Mononuclear cell (primary cell): ENCODE measurements at regions not wholly inside any gene's neighbourhood (a gene's known extent, or its start where the extent isn't known, plus 50 kb on each side); places are given as distances from the start of the nearest gene placed in this dataset.

Source experiments
- H3K27me3 ChIP-seq: 2 replicates; pipeline ENCODE4 v1.6.0; 2011; ENCODE audit warnings: low read length, control low read depth; ENCODE audit not compliant: insufficient read depth
- H3K4me1 ChIP-seq: 2 replicates; pipeline ENCODE4 v1.5.1; 2011; ENCODE audit warnings: mild to moderate bottlenecking, low read length, control low read depth; ENCODE audit not compliant: insufficient read depth
- H3K4me3 ChIP-seq: 2 replicates; pipeline ENCODE4 v1.5.1; 2011; ENCODE audit warnings: mild to moderate bottlenecking, low read length, moderate library complexity
- H3K9me3 ChIP-seq: 2 replicates; pipeline ENCODE4 v1.5.1; 2011; ENCODE audit warnings: low read depth, mild to moderate bottlenecking, control low read depth, low read length

DNA sequence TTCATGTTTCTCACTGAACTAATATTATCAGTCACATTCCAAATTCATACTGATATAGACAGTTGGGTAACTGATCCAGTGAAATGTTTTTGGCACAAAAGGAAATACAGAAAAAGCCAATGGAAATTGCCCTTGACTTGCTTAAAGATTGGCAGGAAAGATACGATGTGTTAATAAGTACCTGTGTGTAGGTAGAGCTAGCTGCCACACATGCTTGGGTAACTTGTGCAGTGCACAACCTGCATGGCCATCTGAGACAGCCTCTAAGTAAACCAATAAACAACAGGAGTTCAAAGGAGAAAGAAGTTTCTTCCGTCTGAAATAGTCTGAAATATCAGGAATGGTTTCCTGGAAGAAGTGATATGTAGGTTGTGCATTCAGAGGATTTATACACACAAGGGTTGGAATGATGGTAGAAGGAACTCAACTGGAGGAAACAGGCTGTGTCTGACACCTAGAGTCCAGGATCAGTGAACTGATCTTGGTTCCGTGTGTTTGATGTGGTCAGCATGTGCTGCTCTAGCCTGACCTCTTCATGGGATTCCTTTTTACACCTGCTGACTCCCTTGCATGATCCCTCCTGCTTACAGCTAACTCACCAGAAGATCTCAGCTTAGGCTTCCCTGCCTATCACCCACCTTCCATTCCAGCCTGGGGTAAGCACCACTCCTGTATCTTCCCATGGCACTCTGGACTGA, 81.4 kb upstream of the KRR1 start:
- no peaks in the 10 kb centered on the region for H3K4me1 ChIP-seq
- no peaks in the 10 kb centered on the region for H3K27me3 ChIP-seq
- H3K9me3 ChIP-seq, result no peaks in the 10 kb centered on the region
- H3K4me3 ChIP-seq, result no peak overlapping the region

GRCh38 chr12:75592086-75592485, 80.7 kb upstream of the KRR1 start:
- Histone ChIP-seq H3K27me3 (no peaks in the 10 kb centered on the region), H3K4me1 (no peaks in the 10 kb centered on the region), H3K4me3 (no peak overlapping the region), H3K9me3 (no peaks in the 10 kb centered on the region)

DNA sequence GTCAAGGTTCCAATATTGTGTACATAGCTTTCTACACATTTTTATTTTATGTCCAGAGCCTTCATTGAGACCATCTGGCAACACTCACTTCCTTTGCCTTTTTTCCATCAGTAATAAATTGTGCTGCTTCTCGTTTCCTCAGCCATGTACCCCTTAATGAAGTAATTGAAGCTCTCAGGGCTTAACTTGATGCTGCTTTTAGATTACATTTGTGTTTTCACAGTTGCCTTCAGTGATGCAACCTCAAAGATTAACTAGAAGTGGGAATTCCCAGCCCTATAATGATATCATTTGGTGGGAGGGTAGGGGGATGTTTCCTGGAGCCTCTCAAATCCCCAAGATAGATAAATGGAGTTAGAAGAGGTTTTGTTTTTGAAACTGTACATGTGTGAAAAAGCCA, 80.2 kb upstream of the KRR1 start:
- no peaks in the 10 kb centered on the region for H3K9me3 ChIP-seq
- H3K4me1 ChIP-seq, result no peaks in the 10 kb centered on the region
- no peaks in the 10 kb centered on the region for H3K27me3 ChIP-seq
- no peak overlapping the region for H3K4me3 ChIP-seq

- no peaks in the 10 kb centered on the region for H3K4me1 ChIP-seq
Observed at GRCh38 chr12:75589801-75590200, 78.4 kb upstream of the KRR1 start.

GRCh38 chr12:75587340-75588106, 76.1 kb upstream of the KRR1 start:
- no peaks in the 10 kb centered on the region for H3K27me3 ChIP-seq
- H3K4me3 ChIP-seq, result no peak overlapping the region
- H3K9me3 ChIP-seq, result no peaks in the 10 kb centered on the region
- H3K4me1 ChIP-seq, result no peaks in the 10 kb centered on the region

More at GRCh38 chr12:75589801-75590200, 78.4 kb upstream of the KRR1 start:
- Histone ChIP-seq H3K9me3 (no peaks in the 10 kb centered on the region), H3K4me3 (no peak overlapping the region), H3K27me3 (no peaks in the 10 kb centered on the region)

DNA sequence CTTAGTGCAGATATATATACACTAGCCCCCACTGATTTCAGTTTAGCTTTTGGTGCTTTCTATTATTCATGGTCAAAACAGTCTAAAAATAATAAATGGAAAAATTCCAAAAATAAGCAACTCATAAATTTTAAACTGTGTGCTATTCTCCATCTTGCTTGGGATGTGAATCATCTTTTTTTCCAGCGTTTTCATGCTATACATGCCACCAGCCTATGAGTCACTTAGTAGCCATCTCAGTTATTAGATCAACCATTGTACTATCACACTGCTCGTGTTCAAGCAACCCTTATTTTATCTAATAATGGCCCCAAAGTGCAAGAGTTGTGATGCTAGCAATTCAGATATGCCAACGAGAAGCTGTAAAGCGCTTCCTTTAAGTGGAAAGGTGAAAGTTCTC, 73.9 kb upstream of the KRR1 start:
- Histone ChIP-seq H3K27me3 (no peaks in the 10 kb centered on the region), H3K4me1 (no peaks in the 10 kb centered on the region), H3K9me3 (no peaks in the 10 kb centered on the region), H3K4me3 (no peak overlapping the region)

- no peaks in the 10 kb centered on the region for H3K4me1 ChIP-seq
- H3K27me3 ChIP-seq, result no peaks in the 10 kb centered on the region
- H3K4me3 ChIP-seq, result no peak overlapping the region
- H3K9me3 ChIP-seq, result no peaks in the 10 kb centered on the region
Observed at GRCh38 chr12:75583355-75583754, 71.9 kb upstream of the KRR1 start.

GRCh38 chr12:75581515-75581914, 70.1 kb upstream of the KRR1 start:
- no peak overlapping the region for H3K4me3 ChIP-seq
- no peaks in the 10 kb centered on the region for H3K4me1 ChIP-seq
- no peaks in the 10 kb centered on the region for H3K27me3 ChIP-seq
- H3K9me3 ChIP-seq, result no peaks in the 10 kb centered on the region

- no peaks in the 10 kb centered on the region for H3K27me3 ChIP-seq
Observed at GRCh38 chr12:75579552-75579951, 68.1 kb upstream of the KRR1 start.

GRCh38 chr12:75578546-75578945, 67.1 kb upstream of the KRR1 start:
- Histone ChIP-seq H3K4me1 (no peaks in the 10 kb centered on the region), H3K4me3 (no peak overlapping the region), H3K9me3 (no peaks in the 10 kb centered on the region), H3K27me3 (no peaks in the 10 kb centered on the region)

More at GRCh38 chr12:75579552-75579951, 68.1 kb upstream of the KRR1 start:
- Histone ChIP-seq H3K4me1 (no peaks in the 10 kb centered on the region), H3K9me3 (no peaks in the 10 kb centered on the region), H3K4me3 (no peak overlapping the region)

GRCh38 chr12:75577812-75578211, 66.4 kb upstream of the KRR1 start:
- Histone ChIP-seq H3K4me1 (no peaks in the 10 kb centered on the region), H3K27me3 (no peaks in the 10 kb centered on the region), H3K9me3 (no peaks in the 10 kb centered on the region), H3K4me3 (no peak overlapping the region)

- Histone ChIP-seq H3K4me3 (no peak overlapping the region), H3K4me1 (no peaks in the 10 kb centered on the region), H3K27me3 (no peaks in the 10 kb centered on the region), H3K9me3 (no peaks in the 10 kb centered on the region)
Observed at GRCh38 chr12:75571656-75572205, 60.3 kb upstream of the KRR1 start.

DNA sequence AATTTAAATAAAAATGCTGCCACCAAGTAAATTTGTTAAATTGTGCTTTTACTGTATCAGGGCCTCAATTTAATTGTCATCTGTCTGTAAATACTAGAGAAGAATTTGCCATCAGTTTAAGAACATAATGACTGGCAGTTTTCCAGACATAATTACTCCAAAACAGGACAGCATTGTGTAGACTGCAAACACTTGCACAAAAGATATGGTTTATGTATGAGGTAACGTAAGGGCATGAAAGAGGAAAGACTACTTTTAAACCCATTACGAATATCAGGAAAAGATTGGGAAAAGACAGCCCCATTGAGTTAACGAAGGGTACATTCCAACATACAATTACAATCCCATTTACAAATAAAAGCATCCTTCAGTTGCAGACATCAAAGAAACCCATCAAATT, 59.8 kb upstream of the KRR1 start:
- no peak overlapping the region for H3K4me3 ChIP-seq
- no peaks in the 10 kb centered on the region for H3K9me3 ChIP-seq
- no peaks in the 10 kb centered on the region for H3K4me1 ChIP-seq
- no peaks in the 10 kb centered on the region for H3K27me3 ChIP-seq

GRCh38 chr12:75568801-75569200, 57.4 kb upstream of the KRR1 start:
- Histone ChIP-seq H3K4me3 (no peak overlapping the region), H3K9me3 (no peaks in the 10 kb centered on the region), H3K4me1 (no peaks in the 10 kb centered on the region), H3K27me3 (no peaks in the 10 kb centered on the region)

GRCh38 chr12:75568393-75568792, 57.0 kb upstream of the KRR1 start:
- Histone ChIP-seq H3K9me3 (no peaks in the 10 kb centered on the region), H3K4me1 (no peaks in the 10 kb centered on the region), H3K4me3 (no peak overlapping the region), H3K27me3 (no peaks in the 10 kb centered on the region)
